GM12878 (cell line): ENCODE measurements at regions not wholly inside any gene's neighbourhood (a gene's known extent, or its start where the extent isn't known, plus 50 kb on each side); places are given as distances from the start of the nearest gene placed in this dataset.

Experiments used
- ATAC-seq: fragments of 200-7000 bp; cut with Tn5 transposase; 3 replicates; pipeline ENCODE4 v1.9.1; 2020; ENCODE audit warnings: mild to moderate bottlenecking, moderate library complexity
- BruUV-seq: library from RNA; stranded (reverse); fragments of 400-500 nt; replicated peaks from 2 replicates; lab custom pipeline; 2021; lab: Mats Ljungman, UMichigan
- CTCF ChIA-PET: fragments of 300-600 bp; sonication (Branson Sonifier 250); formaldehyde crosslinking; extraction: SDS; loops from one replicate; lab custom pipeline; 2021; ENCODE audit warnings: inconsistent platforms; lab: Yijun Ruan, JAX
- POLR2A ChIA-PET: fragments of 350-600 bp; formaldehyde crosslinking; extraction: SDS; loops from one replicate; lab custom pipeline; 2021; ENCODE audit warnings: inconsistent platforms; lab: Charles Lee
- RAD21 ChIA-PET: fragments of 300-600 bp; sonication (Branson Sonifier 250); formaldehyde crosslinking; loops from one replicate; lab custom pipeline; 2023; ENCODE audit warnings: antibody characterized with exemption; ENCODE audit not compliant: unreplicated experiment; lab: Charles Lee
- SMC1A ChIA-PET: fragments of 300-600 bp; sonication (Branson Sonifier 250); formaldehyde crosslinking; loops from one replicate; lab custom pipeline; 2023; ENCODE audit not compliant: unreplicated experiment, uncharacterized antibody; lab: Charles Lee
- DNase-seq: peaks from one replicate; pipeline ENCODE4 v3.0.0-alpha.2; 2011; ENCODE audit warnings: low read depth, low spot score
- FAIRE-seq: peaks from 3 replicates; lab custom pipeline; 2011; peaks lifted over from hg19 to GRCh38; lab: Jason Lieb, UNC
- H2AFZ ChIP-seq: 2 replicates; pipeline ENCODE4 v1.6.0; 2011; ENCODE audit warnings: low read depth, low read length, control low read depth; ENCODE audit not compliant: control insufficient read depth
- H3K27ac ChIP-seq: 2 replicates; pipeline ENCODE4 v1.5.1; 2011; ENCODE audit warnings: control low read depth; ENCODE audit not compliant: control insufficient read depth, insufficient read depth
- H3K27me3 ChIP-seq, 2 experiments: replicated peaks in 1 of 2; 2 replicates each; pipeline versions ENCODE4 v1.6.0 to v1.6.1; 2011; ENCODE audit warnings: low read length in 1 of 2; ENCODE audit not compliant: control insufficient read depth in 2 of 2, insufficient read depth in 2 of 2
- H3K36me3 ChIP-seq, 2 experiments: 2 replicates each; pipeline ENCODE4 v1.5.1; 2011; ENCODE audit warnings: low read length in 1 of 2; ENCODE audit not compliant: control insufficient read depth in 2 of 2, insufficient read depth in 2 of 2
- H3K4me1 ChIP-seq: 2 replicates; pipeline ENCODE4 v1.6.1; 2011; ENCODE audit warnings: mild to moderate bottlenecking, low read length, moderate library complexity, mixed read lengths; ENCODE audit not compliant: control insufficient read depth, insufficient read depth
- H3K4me2 ChIP-seq: 2 replicates; pipeline ENCODE4 v1.6.0; 2011; ENCODE audit warnings: control low read depth; ENCODE audit not compliant: control insufficient read depth, insufficient read depth
- H3K4me3 ChIP-seq: fragments of 200-600 bp; sonication (generic); 2 replicates; pipeline ENCODE4 v1.5.1; 2016
- H3K79me2 ChIP-seq: 2 replicates; pipeline ENCODE4 v1.6.0; 2011; ENCODE audit warnings: low read length; ENCODE audit not compliant: control insufficient read depth, insufficient read depth
- H3K9ac ChIP-seq: 2 replicates; pipeline ENCODE4 v1.8.0; 2011; ENCODE audit warnings: low read length, control low read depth, mixed read lengths; ENCODE audit not compliant: control insufficient read depth, insufficient read depth
- H3K9me3 ChIP-seq: replicated peaks from 3 replicates; pipeline ENCODE4 v1.5.1; 2011; ENCODE audit warnings: mild to moderate bottlenecking, low read length; ENCODE audit not compliant: control insufficient read depth, insufficient read depth
- H4K20me1 ChIP-seq: 2 replicates; pipeline ENCODE4 v1.6.0; 2011; ENCODE audit not compliant: control insufficient read depth, insufficient read depth
- BRCA1 ChIP-seq: IDR thresholded peaks from 2 replicates; pipeline ENCODE4 v1.6.1; 2011; ENCODE audit warnings: low read depth, low read length, improper control_type of control experiment
- CBFB ChIP-seq: IDR thresholded peaks from 2 replicates; pipeline ENCODE4 v1.6.1; 2016; ENCODE audit warnings: antibody characterized with exemption, low read depth
- E4F1 ChIP-seq: fragments of 450-650 bp; IDR thresholded peaks from 2 replicates; pipeline ENCODE4 v1.6.1; 2018; ENCODE audit warnings: borderline replicate concordance, mild to moderate bottlenecking; ENCODE audit not compliant: partially characterized antibody
- ESRRA ChIP-seq: IDR thresholded peaks from 2 replicates; pipeline ENCODE4 v1.6.1; 2012; ENCODE audit warnings: mild to moderate bottlenecking, low read length, improper control_type of control experiment
- IKZF1 ChIP-seq: fragments of 450-650 bp; conservative IDR thresholded peaks from 2 replicates; pipeline ENCODE4 v1.6.1; 2017; ENCODE audit warnings: antibody characterized with exemption, mild to moderate bottlenecking
- IKZF2 ChIP-seq, 2 experiments: fragments of 450-650 bp; IDR thresholded peaks; 2 replicates each; pipeline ENCODE4 v1.6.1; 2017; ENCODE audit warnings: mild to moderate bottlenecking in 2 of 2, moderate library complexity in 2 of 2
- IRF4 ChIP-seq: IDR thresholded peaks from 2 replicates; pipeline ENCODE4 v1.6.1; 2011; ENCODE audit warnings: low read depth, low read length
- MEF2A ChIP-seq: IDR thresholded peaks from 2 replicates; pipeline ENCODE4 v1.6.1; 2011; ENCODE audit warnings: low read depth, mild to moderate bottlenecking, low read length, moderate library complexity; ENCODE audit not compliant: insufficient read depth
- MTA3 ChIP-seq: IDR thresholded peaks from 2 replicates; pipeline ENCODE4 v1.6.1; 2012; ENCODE audit warnings: low read length, inconsistent platforms, borderline replicate concordance
- MXI1 ChIP-seq: fragments of 150-350 bp; IDR thresholded peaks from 2 replicates; pipeline ENCODE4 v1.6.1; 2011; ENCODE audit warnings: low read depth, mild to moderate bottlenecking, inconsistent platforms, low read length, improper control_type of control experiment
- NFXL1 ChIP-seq: fragments of 450-650 bp; IDR thresholded peaks from 2 replicates; pipeline ENCODE4 v1.6.1; 2017; ENCODE audit warnings: antibody characterized with exemption, mild to moderate bottlenecking, borderline replicate concordance
- PML ChIP-seq: IDR thresholded peaks from 2 replicates; pipeline ENCODE4 v1.6.1; 2012; ENCODE audit warnings: low read length, inconsistent platforms
- ZBTB11 ChIP-seq: fragments of 450-650 bp; formaldehyde crosslinking; IDR thresholded peaks from 2 replicates; pipeline ENCODE4 v1.5.0; 2022; ENCODE audit warnings: mild to moderate bottlenecking, missing genetic modification characterization
- ZZZ3 ChIP-seq: IDR thresholded peaks from 2 replicates; pipeline ENCODE4 v1.6.1; 2011; ENCODE audit warnings: low read depth; ENCODE audit not compliant: control insufficient read depth, insufficient read length
- WGBS: methylation state at CpG from one replicate; pipeline ENCODE4 v1.1.6; 2016; ENCODE audit warnings: low lambda C conversion rate; ENCODE audit not compliant: insufficient replicate concordance, insufficient coverage; ENCODE audit errors: missing lambda C conversion rate; 5-methylcytosine and 5-hydroxymethylcytosine counted together
- in situ Hi-C: fragments of 300-500 bp; cut with MboI; formaldehyde crosslinking; loops from 9 replicates; pipeline ENCODE4 v1.14.3; 2018; ENCODE audit warnings: mixed read lengths
- intact Hi-C: fragments of 100-400 bp; cut with micrococcal nuclease; formaldehyde crosslinking; loops from one replicate; pipeline ENCODE4 v1.14.2; 2022; ENCODE audit not compliant: unreplicated experiment

GRCh38 chr14:104316723-104317491, 178.5 kb downstream of the KIF26A start (continued):
- no peak for TF ChIP-seq NFXL1
- TF ChIP-seq IRF4 = no peak
- TF ChIP-seq BRCA1 = no peak

GRCh38 chr14:104317492-104317805, 179.1 kb downstream of the KIF26A start:
- Histone ChIP-seq H4K20me1 (no peaks in the 10 kb centered on the region), H3K4me2 (no peak overlapping the region), H3K9ac (no peak overlapping the region), H2AFZ (no peak overlapping the region), H3K27me3 (no peaks in the 10 kb centered on the region; a peak in 3 of 4 replicates), H3K27ac (no peak overlapping the region), H3K4me3 (no peak overlapping the region), H3K4me1 (no peaks in the 10 kb centered on the region), H3K36me3 (no peaks in the 10 kb centered on the region), H3K79me2 (no peaks in the 10 kb centered on the region), H3K9me3 (no peaks in the 10 kb centered on the region)
- ChIA-PET RAD21 (no interaction called here), SMC1A (no interaction called here), POLR2A (no interaction called here), CTCF (no interaction called here)
- no peak for ATAC-seq
- 29% methylated on average over 18 of the region's 18 CpGs for WGBS
- TF ChIP-seq CBFB (no peak), IRF4 (no peak), ESRRA (no peak), PML (no peak), MEF2A (no peak), E4F1 (no peak), IKZF2 (IDR thresholded peaks at IDR 0.05) (no peak), ZBTB11 (CRISPR knock-in tag) (no peak), ZZZ3 (no peak), IKZF1 (no peak), MXI1 (no peak), MTA3 (no peak)
- no TSS peak for BruUV-seq
- in situ Hi-C loops (no loop called here), intact Hi-C loops (no loop called here)
- no peak for FAIRE-seq
- DNase-seq = no peak
